Esophagus muscularis mucosa (tissue), 4 donors: ENCODE measurements at regions not wholly inside any gene's neighbourhood (a gene's known extent, or its start where the extent isn't known, plus 50 kb on each side); places are given as distances from the start of the nearest gene placed in this dataset.

Experiments used
- DNase-seq: peaks from one replicate; pipeline ENCODE4 v3.0.0-alpha.2; 2017; ENCODE audit errors: extremely low spot score
- H3K27ac ChIP-seq, 4 donors: fragments of 200-600 bp; sonication (generic); replicated peaks in 1 of 4; 1 replicate in 3 of 4; 2 replicates in 1 of 4; pipeline ENCODE4 v1.5.1; 2016 to 2019; ENCODE audit warnings: mild to moderate bottlenecking in 1 of 4
- H3K27me3 ChIP-seq, 4 donors: fragments of 200-600 bp; sonication (generic); one replicate each; pipeline versions ENCODE4 v1.5.1 to v1.6.0; 2016 to 2019
- H3K36me3 ChIP-seq, 4 donors: fragments of 200-600 bp; sonication (generic); one replicate each; pipeline ENCODE4 v1.5.1; 2016 to 2019
- H3K4me1 ChIP-seq, 4 donors: fragments of 200-600 bp; sonication (generic); one replicate each; pipeline ENCODE4 v1.5.1; 2016 to 2019
- H3K4me3 ChIP-seq, 4 donors: fragments of 200-600 bp; sonication (generic); 1 replicate in 2 of 4; 2 replicates in 2 of 4; pipeline ENCODE4 v1.5.1; 2016 to 2019; ENCODE audit warnings: mild to moderate bottlenecking in 4 of 4, moderate library complexity in 1 of 4
- H3K9me3 ChIP-seq, 4 donors: fragments of 200-600 bp; sonication (generic); 1 replicate in 3 of 4; 2 replicates in 1 of 4; pipeline ENCODE4 v1.5.1; 2016 to 2019
- EP300 ChIP-seq: sonication (generic); formaldehyde crosslinking; IDR thresholded peaks from one replicate; pipeline ENCODE4 v1.6.1; 2017; ENCODE audit warnings: antibody characterized with exemption
- POLR2A ChIP-seq: fragments of 450-650 bp; IDR thresholded peaks from one replicate; pipeline ENCODE4 v1.6.1; 2017; ENCODE audit warnings: antibody characterized with exemption, moderate library complexity, mild to moderate bottlenecking, low read depth
- POLR2AphosphoS5 ChIP-seq, 2 donors: sonication (generic); formaldehyde crosslinking; IDR thresholded peaks; one replicate each; pipeline ENCODE4 v1.6.1; 2017; ENCODE audit warnings: antibody characterized with exemption in 2 of 2
- WGBS: methylation state at CpG from one replicate; pipeline ENCODE4 v1.1.5; 2018; 5-methylcytosine and 5-hydroxymethylcytosine counted together
- intact Hi-C: fragments of 100-400 bp; cut with DNase I; formaldehyde crosslinking; loops from one replicate; pipeline ENCODE4 v1.15.1; 2023
- TF ChIP-seq, protein P1 (sequence below), 3 experiments: fragments of 200-600 bp in 2 of 3; fragments of 450-650 bp in 1 of 3; sonication (generic) in 2 of 3; IDR thresholded peaks; one replicate each; pipeline ENCODE4 v1.5.1; 2017 to 2019; ENCODE audit warnings: antibody characterized with exemption in 3 of 3, mild to moderate bottlenecking in 2 of 3, moderate library complexity in 1 of 3

DNA sequence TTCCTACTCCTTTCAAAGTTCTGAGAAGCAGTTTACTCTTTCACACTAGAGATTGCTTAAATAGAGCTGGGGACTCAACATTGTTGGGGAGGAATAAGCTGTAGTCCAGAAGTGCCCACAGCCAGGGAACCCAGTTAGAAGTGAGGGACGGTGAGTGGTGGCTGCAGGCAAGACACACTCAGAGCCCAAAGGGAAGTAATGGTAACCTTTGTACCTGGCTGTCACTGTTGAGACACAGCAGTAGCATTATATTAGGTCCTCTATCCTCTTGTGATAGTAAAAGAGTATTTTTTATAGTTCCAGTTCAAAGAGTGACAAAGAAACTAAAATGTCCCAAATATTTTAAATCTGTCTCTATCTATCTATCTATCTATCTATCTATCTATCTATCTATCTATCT is 263.3 kb downstream of the TTC6 start:
- Histone ChIP-seq H3K27ac (no peak overlapping the region), H3K36me3 (no peaks in the 10 kb centered on the region), H3K27me3 (no peaks in the 10 kb centered on the region), H3K4me3 (no peak overlapping the region), H3K4me1 (no peaks in the 10 kb centered on the region), H3K9me3 (no peaks in the 10 kb centered on the region)
- TF ChIP-seq EP300 (no peak), POLR2AphosphoS5 (IDR thresholded peaks at IDR 0.05) (no peak), POLR2A (no peak)
- TF ChIP-seq, protein P1, sequence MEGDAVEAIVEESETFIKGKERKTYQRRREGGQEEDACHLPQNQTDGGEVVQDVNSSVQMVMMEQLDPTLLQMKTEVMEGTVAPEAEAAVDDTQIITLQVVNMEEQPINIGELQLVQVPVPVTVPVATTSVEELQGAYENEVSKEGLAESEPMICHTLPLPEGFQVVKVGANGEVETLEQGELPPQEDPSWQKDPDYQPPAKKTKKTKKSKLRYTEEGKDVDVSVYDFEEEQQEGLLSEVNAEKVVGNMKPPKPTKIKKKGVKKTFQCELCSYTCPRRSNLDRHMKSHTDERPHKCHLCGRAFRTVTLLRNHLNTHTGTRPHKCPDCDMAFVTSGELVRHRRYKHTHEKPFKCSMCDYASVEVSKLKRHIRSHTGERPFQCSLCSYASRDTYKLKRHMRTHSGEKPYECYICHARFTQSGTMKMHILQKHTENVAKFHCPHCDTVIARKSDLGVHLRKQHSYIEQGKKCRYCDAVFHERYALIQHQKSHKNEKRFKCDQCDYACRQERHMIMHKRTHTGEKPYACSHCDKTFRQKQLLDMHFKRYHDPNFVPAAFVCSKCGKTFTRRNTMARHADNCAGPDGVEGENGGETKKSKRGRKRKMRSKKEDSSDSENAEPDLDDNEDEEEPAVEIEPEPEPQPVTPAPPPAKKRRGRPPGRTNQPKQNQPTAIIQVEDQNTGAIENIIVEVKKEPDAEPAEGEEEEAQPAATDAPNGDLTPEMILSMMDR (IDR thresholded peaks at IDR 0.05): no peak
- intact Hi-C loops: no loop called here
- DNase-seq: no peak
- 100% methylated on average over 1 of the region's 1 CpG for WGBS

DNA sequence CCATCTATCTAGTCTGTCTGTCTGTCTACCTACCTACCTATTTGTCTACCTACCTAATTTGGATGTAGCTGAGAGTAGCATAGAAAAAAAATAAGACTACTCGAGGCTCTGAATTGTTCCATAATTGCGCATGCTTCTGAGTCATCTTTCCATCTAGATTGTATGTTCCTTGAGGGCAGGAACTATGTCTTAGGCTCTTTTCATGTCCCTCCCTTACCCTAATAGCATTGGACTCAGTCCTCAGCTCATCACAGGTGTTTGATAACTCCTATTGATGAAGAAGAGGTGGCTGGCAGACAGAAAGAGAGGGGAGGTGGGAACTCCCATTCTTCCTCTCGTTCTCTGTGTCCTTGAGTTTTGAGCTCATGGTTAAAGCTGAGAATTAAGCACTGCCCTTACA is 263.7 kb downstream of the TTC6 start:
- Histone ChIP-seq H3K36me3 (no peaks in the 10 kb centered on the region), H3K27ac (no peak overlapping the region), H3K9me3 (no peaks in the 10 kb centered on the region), H3K4me1 (no peaks in the 10 kb centered on the region), H3K27me3 (no peaks in the 10 kb centered on the region), H3K4me3 (no peak overlapping the region)
- WGBS: 84% methylated on average over 3 of the region's 3 CpGs
- DNase-seq: no peak
- intact Hi-C loops: no loop called here
- TF ChIP-seq POLR2AphosphoS5 (IDR thresholded peaks at IDR 0.05) (no peak), POLR2A (no peak), EP300 (no peak)
- TF ChIP-seq, protein P1 (IDR thresholded peaks at IDR 0.05): no peak

GRCh38 chr14:37862263-37862662 is 266.8 kb downstream of the TTC6 start:
- DNase-seq: no peak
- intact Hi-C loops: no loop called here
- H3K9me3 ChIP-seq: no peaks in the 10 kb centered on the region
- no peaks in the 10 kb centered on the region for H3K27me3 ChIP-seq
- WGBS: 89% methylated on average over 3 of the region's 3 CpGs
- no peak for TF ChIP-seq POLR2A
- TF ChIP-seq, protein P1 (IDR thresholded peaks at IDR 0.05): no peak
- TF ChIP-seq EP300: no peak
- TF ChIP-seq POLR2AphosphoS5 (IDR thresholded peaks at IDR 0.05): no peak
- no peaks in the 10 kb centered on the region for H3K36me3 ChIP-seq
- H3K4me1 ChIP-seq: peaks cover 0 to 16% (median 13%) of the 10 kb centered on the region in 4 donors
- no peak overlapping the region for H3K4me3 ChIP-seq
- H3K27ac ChIP-seq: no peak overlapping the region

- whole genome bisulfite sequencing: 83% methylated on average over 6 of the region's 6 CpGs
- Histone ChIP-seq H3K4me3 (no peak overlapping the region), H3K27me3 (no peaks in the 10 kb centered on the region), H3K4me1 (peaks cover 0 to 16% (median 13%) of the 10 kb centered on the region in 4 donors), H3K9me3 (no peaks in the 10 kb centered on the region), H3K36me3 (no peaks in the 10 kb centered on the region), H3K27ac (no peak overlapping the region)
- intact Hi-C loops: no loop called here
- no peak for DNase-seq
- TF ChIP-seq POLR2A (no peak), POLR2AphosphoS5 (IDR thresholded peaks at IDR 0.05) (no peak), EP300 (no peak)
- TF ChIP-seq, protein P1 (IDR thresholded peaks at IDR 0.05): no peak
Observed at GRCh38 chr14:37864128-37864527, 268.7 kb downstream of the TTC6 start.

GRCh38 chr14:37864861-37865718 is 269.7 kb downstream of the TTC6 start:
- WGBS: 34% methylated on average over 11 of the region's 11 CpGs
- H3K4me1 ChIP-seq: peaks cover 0 to 16% (median 13%) of the 10 kb centered on the region in 4 donors
- H3K27ac ChIP-seq: peak overlapping the region in 1 of 4 donors; percentile 16
- no peaks in the 10 kb centered on the region for H3K36me3 ChIP-seq
- no peaks in the 10 kb centered on the region for H3K27me3 ChIP-seq
- no peaks in the 10 kb centered on the region for H3K9me3 ChIP-seq
- no peak overlapping the region for H3K4me3 ChIP-seq
- intact Hi-C loops: no loop called here
- DNase-seq: no peak
- no peak for TF ChIP-seq EP300
- no peak for TF ChIP-seq POLR2A
- TF ChIP-seq POLR2AphosphoS5 (IDR thresholded peaks at IDR 0.05): peak in 1 of 2 donors; percentile 24
